ENCODE measurements at regions not wholly inside any gene's neighbourhood (a gene's known extent, or its start where the extent isn't known, plus 50 kb on each side); places are given as distances from the start of the nearest gene placed in this dataset.

DNA sequence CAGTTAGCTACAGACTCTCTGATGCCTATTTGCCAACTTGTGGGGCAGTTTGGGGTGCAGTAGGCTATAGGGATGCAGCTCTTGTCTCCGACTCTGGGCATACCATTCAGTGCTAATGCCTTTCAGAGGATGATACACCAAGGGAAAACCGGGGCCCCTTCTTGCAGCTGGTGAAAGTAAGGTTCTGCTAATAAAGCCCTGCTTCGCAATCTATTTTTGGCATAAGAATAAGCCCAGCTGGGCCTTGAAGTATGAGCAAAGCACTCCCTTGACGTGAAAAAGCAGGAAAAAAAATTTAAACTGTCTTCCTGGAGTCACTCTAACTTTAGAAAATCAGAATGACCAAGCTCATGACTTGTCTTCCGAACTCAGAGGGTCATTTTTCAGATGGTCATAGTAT is 124.1 kb upstream of the RBM19 start:
- TF ChIP-seq, protein P1, sequence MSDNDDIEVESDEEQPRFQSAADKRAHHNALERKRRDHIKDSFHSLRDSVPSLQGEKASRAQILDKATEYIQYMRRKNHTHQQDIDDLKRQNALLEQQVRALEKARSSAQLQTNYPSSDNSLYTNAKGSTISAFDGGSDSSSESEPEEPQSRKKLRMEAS (IDR thresholded peaks at IDR 0.05; ENCODE audit: insufficient read depth, insufficient read length) = no peak
- TF ChIP-seq MYC (IDR thresholded peaks at IDR 0.05; ENCODE audit: low read depth, low read length) (no peak), POLR2AphosphoS5 (IDR thresholded peaks at IDR 0.05; ENCODE audit: insufficient read depth, low read depth, low read length) (no peak), JUN (IDR thresholded peaks at IDR 0.05; ENCODE audit: borderline replicate concordance, insufficient read depth, insufficient read length, low read depth) (no peak), EZH2 (IDR thresholded peaks at IDR 0.05; ENCODE audit: borderline replicate concordance, low read depth, low read length, severe bottlenecking) (no peak), GATA2 (IDR thresholded peaks at IDR 0.05; ENCODE audit: insufficient read depth, insufficient read length, low read depth, low read length) (no peak), POLR2A (IDR thresholded peaks at IDR 0.05; ENCODE audit: low read depth, low read length) (no peak), FOS (IDR thresholded peaks at IDR 0.05; ENCODE audit: borderline replicate concordance, insufficient read depth, low read length) (no peak)
- TF ChIP-seq, protein P2, sequence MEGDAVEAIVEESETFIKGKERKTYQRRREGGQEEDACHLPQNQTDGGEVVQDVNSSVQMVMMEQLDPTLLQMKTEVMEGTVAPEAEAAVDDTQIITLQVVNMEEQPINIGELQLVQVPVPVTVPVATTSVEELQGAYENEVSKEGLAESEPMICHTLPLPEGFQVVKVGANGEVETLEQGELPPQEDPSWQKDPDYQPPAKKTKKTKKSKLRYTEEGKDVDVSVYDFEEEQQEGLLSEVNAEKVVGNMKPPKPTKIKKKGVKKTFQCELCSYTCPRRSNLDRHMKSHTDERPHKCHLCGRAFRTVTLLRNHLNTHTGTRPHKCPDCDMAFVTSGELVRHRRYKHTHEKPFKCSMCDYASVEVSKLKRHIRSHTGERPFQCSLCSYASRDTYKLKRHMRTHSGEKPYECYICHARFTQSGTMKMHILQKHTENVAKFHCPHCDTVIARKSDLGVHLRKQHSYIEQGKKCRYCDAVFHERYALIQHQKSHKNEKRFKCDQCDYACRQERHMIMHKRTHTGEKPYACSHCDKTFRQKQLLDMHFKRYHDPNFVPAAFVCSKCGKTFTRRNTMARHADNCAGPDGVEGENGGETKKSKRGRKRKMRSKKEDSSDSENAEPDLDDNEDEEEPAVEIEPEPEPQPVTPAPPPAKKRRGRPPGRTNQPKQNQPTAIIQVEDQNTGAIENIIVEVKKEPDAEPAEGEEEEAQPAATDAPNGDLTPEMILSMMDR (IDR thresholded peaks at IDR 0.05; ENCODE audit: extremely low read depth in 1 of 2, insufficient read depth in 1 of 2, low read depth in 1 of 2, low read length in 2 of 2) = no peak
- H4K20me1 ChIP-seq (replicated peaks; ENCODE audit: control insufficient read depth, extremely low read depth, insufficient read depth, low read length) = no peaks in the 10 kb centered on the region
- no peak overlapping the region for H2AFZ ChIP-seq (ENCODE audit: low read depth, low read length)
- ChIA-PET POLR2A (no interaction called here), CTCF (no interaction called here)
- no peak overlapping the region for H3K4me2 ChIP-seq (ENCODE audit: insufficient read depth, low read length)
- no peaks in the 10 kb centered on the region for H3K4me1 ChIP-seq (ENCODE audit: control insufficient read depth, extremely low read depth, insufficient read depth, low read length)
- H3K79me2 ChIP-seq (ENCODE audit: control insufficient read depth, insufficient read depth, low read length) = no peaks in the 10 kb centered on the region
- H3K9me3 ChIP-seq (replicated peaks; ENCODE audit: control insufficient read depth, insufficient read depth, low read length) = peaks cover 4% of the 10 kb centered on the region
- DNase-seq (ENCODE audit: low read depth, low spot score) (no peak), FAIRE-seq (no peak)
- no peaks in the 10 kb centered on the region for H3K9me1 ChIP-seq (replicated peaks; ENCODE audit: control insufficient read depth, extremely low read depth, insufficient read depth, low read length)
- no peak overlapping the region for H3K4me3 ChIP-seq (replicated peaks in 1 of 3; ENCODE audit: insufficient read depth in 1 of 3, low read depth in 1 of 3, low read length in 3 of 3)
- no peak overlapping the region for H3K27ac ChIP-seq (ENCODE audit: insufficient read depth, low read depth, low read length)
- BruUV-seq (replicated peaks) = no TSS peak
- dilution Hi-C loops (cut with MboI; ENCODE audit: extremely low pct_ligation_motif_present, low sequenced_read_pairs) (no loop called here), intact Hi-C loops (cut with micrococcal nuclease) (no loop called here)
- no peaks in the 10 kb centered on the region for H3K36me3 ChIP-seq (ENCODE audit: control insufficient read depth in 2 of 2, extremely low read depth in 1 of 2, insufficient read depth in 2 of 2, low read length in 2 of 2)
- H3K27me3 ChIP-seq (ENCODE audit: control insufficient read depth in 2 of 2, insufficient read depth in 2 of 2, low read length in 2 of 2) = no peaks in the 10 kb centered on the region
- no peak overlapping the region for H3K9ac ChIP-seq (replicated peaks; ENCODE audit: extremely low read depth, insufficient read depth, low read length)

Data from endothelial cell of umbilical vein (primary cell).